GM12891 (cell line): ENCODE measurements at regions not wholly inside any gene's neighbourhood (a gene's known extent, or its start where the extent isn't known, plus 50 kb on each side); places are given as distances from the start of the nearest gene placed in this dataset.

Source experiments
- DNase-seq: peaks from one replicate; pipeline ENCODE4 v3.0.0; 2011; ENCODE audit warnings: low spot score; ENCODE audit not compliant: insufficient read length
- FAIRE-seq: peaks from 2 replicates; lab custom pipeline; 2011; peaks lifted over from hg19 to GRCh38; lab: Jason Lieb, UNC
- PAX5 ChIP-seq: IDR thresholded peaks from 2 replicates; pipeline ENCODE4 v1.6.1; 2011; ENCODE audit warnings: low read length, moderate library complexity, mild to moderate bottlenecking; ENCODE audit not compliant: insufficient read depth, severe bottlenecking
- POLR2A ChIP-seq: IDR thresholded peaks from 2 replicates; pipeline ENCODE4 v1.6.1; 2011; ENCODE audit warnings: low read depth, low read length, control low read depth
- POLR2AphosphoS5 ChIP-seq: IDR thresholded peaks from 2 replicates; pipeline ENCODE4 v1.6.1; 2011; ENCODE audit warnings: low read depth, low read length, control low read depth
- POU2F2 ChIP-seq: IDR thresholded peaks from 2 replicates; pipeline ENCODE4 v1.6.1; 2011; ENCODE audit warnings: low read depth, mild to moderate bottlenecking, control low read depth, low read length, moderate library complexity
- SPI1 ChIP-seq: IDR thresholded peaks from 2 replicates; pipeline ENCODE4 v1.6.1; 2011; ENCODE audit warnings: low read depth, low read length, control low read depth
- TAF1 ChIP-seq: IDR thresholded peaks from 2 replicates; pipeline ENCODE4 v1.6.1; 2011; ENCODE audit warnings: low read depth, low read length, control low read depth

GRCh38 chr2:2599441-2599840, 268.4 kb upstream of the MYT1L start:
- DNase-seq (no peak), FAIRE-seq (no peak)
- no peak for TF ChIP-seq POU2F2
- TF ChIP-seq PAX5, result no peak

GRCh38 chr2:2597712-2598111, 266.6 kb upstream of the MYT1L start:
- DNase-seq (no peak), FAIRE-seq (no peak)
- TF ChIP-seq POLR2A (no peak), TAF1 (no peak), PAX5 (no peak), SPI1 (no peak), POLR2AphosphoS5 (no peak), POU2F2 (no peak)

GRCh38 chr2:2591542-2591940, 260.5 kb upstream of the MYT1L start:
- FAIRE-seq, result no peak
- no peak for TF ChIP-seq POU2F2
- no peak for TF ChIP-seq PAX5

GRCh38 chr2:2590841-2591541, 259.9 kb upstream of the MYT1L start:
- DNase-seq (no peak), FAIRE-seq (no peak)
- TF ChIP-seq TAF1 (no peak), POLR2AphosphoS5 (no peak), POU2F2 (no peak), POLR2A (no peak), SPI1 (no peak), PAX5 (no peak)

More at GRCh38 chr2:2591542-2591940, 260.5 kb upstream of the MYT1L start:
- no peak for DNase-seq

- no peak for TF ChIP-seq SPI1
- no peak for TF ChIP-seq POU2F2
- TF ChIP-seq TAF1, result no peak
- no peak for TF ChIP-seq POLR2AphosphoS5
- TF ChIP-seq PAX5, result no peak
- TF ChIP-seq POLR2A, result no peak
- DNase-seq (no peak), FAIRE-seq (no peak)
Observed at GRCh38 chr2:2590141-2590540, 259.1 kb upstream of the MYT1L start.

- no peak for FAIRE-seq
- DNase-seq, result no peak
- no peak for TF ChIP-seq POLR2A
- no peak for TF ChIP-seq TAF1
- TF ChIP-seq PAX5, result no peak
- no peak for TF ChIP-seq POLR2AphosphoS5
- TF ChIP-seq POU2F2, result no peak
- no peak for TF ChIP-seq SPI1
Observed at GRCh38 chr2:2588777-2589176, 257.7 kb upstream of the MYT1L start.

- no peak for TF ChIP-seq SPI1
- TF ChIP-seq POU2F2, result no peak
- TF ChIP-seq POLR2AphosphoS5, result no peak
- no peak for TF ChIP-seq PAX5
- TF ChIP-seq POLR2A, result no peak
- no peak for TF ChIP-seq TAF1
- FAIRE-seq (no peak), DNase-seq (no peak)
Observed at GRCh38 chr2:2587354-2587753, 256.3 kb upstream of the MYT1L start.

GRCh38 chr2:2586931-2587330, 255.9 kb upstream of the MYT1L start:
- DNase-seq (no peak), FAIRE-seq (no peak)
- TF ChIP-seq POU2F2 (no peak), POLR2A (no peak), SPI1 (no peak), PAX5 (no peak), TAF1 (no peak), POLR2AphosphoS5 (no peak)

GRCh38 chr2:2586068-2586776, 255.1 kb upstream of the MYT1L start:
- no peak for TF ChIP-seq POLR2AphosphoS5
- TF ChIP-seq POU2F2, result no peak
- TF ChIP-seq TAF1, result no peak
- TF ChIP-seq PAX5, result no peak
- TF ChIP-seq SPI1, result no peak
- FAIRE-seq (no peak), DNase-seq (no peak)

GRCh38 chr2:2582998-2583545, 252.0 kb upstream of the MYT1L start:
- no peak for DNase-seq
- TF ChIP-seq PAX5, result no peak
- no peak for TF ChIP-seq SPI1
- TF ChIP-seq POU2F2, result no peak
- no peak for TF ChIP-seq POLR2AphosphoS5
- no peak for TF ChIP-seq POLR2A
- TF ChIP-seq TAF1, result no peak
- no peak for FAIRE-seq
